HG03175 (cell line): ENCODE measurements at regions not wholly inside any gene's neighbourhood (a gene's known extent, or its start where the extent isn't known, plus 50 kb on each side); places are given as distances from the start of the nearest gene placed in this dataset.
"Not testable (repeated sequence)": the region's sequence is repeated elsewhere in the genome, so short reads cannot be mapped to it uniquely, and the experiment has no call there.

ENCODE experiments used
- ATAC-seq: cut with Tn5 transposase; IDR thresholded peaks from one replicate; pipeline ENCODE4 v1.9.1; 2021; ENCODE audit warnings: mild to moderate bottlenecking, moderate library complexity; ENCODE audit not compliant: unreplicated experiment

DNA sequence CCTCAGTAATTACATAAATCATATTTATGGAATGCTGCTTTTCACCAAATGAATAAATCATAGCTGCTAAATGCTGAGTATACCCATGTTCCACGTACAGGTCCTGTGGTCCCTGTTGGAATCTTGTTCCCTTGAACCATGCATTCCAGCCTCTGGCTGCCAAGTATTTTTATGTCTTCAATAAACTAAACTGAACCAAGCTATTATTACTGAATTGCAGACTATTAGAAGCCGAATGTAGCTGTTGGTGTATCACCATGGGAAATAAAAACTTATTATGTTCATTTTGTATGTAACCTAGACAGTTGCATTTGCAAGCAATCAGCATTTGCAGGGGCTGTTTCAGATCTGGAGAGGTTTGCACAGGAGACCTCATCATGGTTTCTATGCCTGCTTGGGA, 362.4 kb downstream of the ADCYAP1 start:
- no peak for ATAC-seq

DNA sequence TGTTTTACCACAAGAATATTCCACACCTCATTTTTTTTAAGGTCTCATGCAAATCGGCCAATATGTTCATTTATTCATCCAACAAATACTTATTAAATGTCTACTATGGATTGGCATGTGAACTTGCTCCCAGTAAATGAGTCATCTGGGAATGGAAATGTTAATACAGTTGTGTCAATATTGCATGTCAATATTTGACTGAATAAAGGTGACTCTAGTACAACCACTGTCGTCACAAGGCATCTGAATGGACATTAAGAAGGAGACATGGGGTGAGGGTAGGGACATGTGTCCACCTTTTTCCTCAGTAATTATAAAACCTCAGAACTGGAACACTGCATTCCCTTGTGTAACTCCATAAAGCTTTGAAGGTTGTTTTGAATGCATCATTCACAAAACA, 365.4 kb downstream of the ADCYAP1 start:
- no peak for ATAC-seq

DNA sequence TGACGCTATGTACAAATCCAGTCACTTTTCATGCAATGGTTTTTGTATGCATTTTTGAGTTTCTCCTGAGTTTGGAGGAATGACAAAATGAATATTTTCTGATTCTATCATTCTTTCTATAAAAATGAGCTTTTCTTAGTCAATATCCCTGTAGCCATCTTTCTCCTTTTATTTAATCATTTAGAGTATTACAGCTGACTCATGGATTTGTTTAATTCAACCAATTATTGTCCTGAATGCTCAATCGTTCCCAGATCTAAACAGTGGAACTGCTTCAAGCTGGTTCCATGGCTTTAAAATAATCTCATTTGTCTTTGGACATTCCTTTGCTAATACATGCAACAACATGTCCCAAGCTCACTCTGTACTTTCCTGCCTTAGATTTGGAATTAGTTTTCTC, 368.8 kb downstream of the ADCYAP1 start:
- no peak for ATAC-seq

GRCh38 chr18:1292167-1292566, 387.5 kb downstream of the ADCYAP1 start:
- no peak for ATAC-seq

- ATAC-seq: no peak
Observed at GRCh38 chr18:1294229-1294628, 389.6 kb downstream of the ADCYAP1 start.

DNA sequence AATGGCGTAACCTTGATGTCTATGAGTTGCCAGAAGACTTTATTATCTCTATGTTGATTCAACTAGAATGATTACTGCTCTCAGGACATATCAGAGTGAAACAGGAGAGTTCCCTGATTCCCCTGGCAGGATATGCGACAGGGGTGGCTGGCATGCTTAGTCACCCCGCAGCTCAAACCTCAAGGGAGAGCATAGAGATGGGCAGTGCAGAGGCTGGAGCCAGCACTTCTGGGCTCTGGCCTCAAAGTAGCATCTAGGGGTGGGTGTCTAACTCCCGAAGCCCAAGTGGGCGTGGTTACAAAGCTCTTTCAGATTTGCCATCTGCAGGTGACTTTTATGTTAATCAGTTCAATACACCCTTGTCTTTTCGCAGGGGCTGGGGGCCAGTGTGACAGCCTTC, 391.6 kb downstream of the ADCYAP1 start:
- ATAC-seq: no peak

- no peak for ATAC-seq
Observed at GRCh38 chr18:1302861-1303260, 398.2 kb downstream of the ADCYAP1 start.

DNA sequence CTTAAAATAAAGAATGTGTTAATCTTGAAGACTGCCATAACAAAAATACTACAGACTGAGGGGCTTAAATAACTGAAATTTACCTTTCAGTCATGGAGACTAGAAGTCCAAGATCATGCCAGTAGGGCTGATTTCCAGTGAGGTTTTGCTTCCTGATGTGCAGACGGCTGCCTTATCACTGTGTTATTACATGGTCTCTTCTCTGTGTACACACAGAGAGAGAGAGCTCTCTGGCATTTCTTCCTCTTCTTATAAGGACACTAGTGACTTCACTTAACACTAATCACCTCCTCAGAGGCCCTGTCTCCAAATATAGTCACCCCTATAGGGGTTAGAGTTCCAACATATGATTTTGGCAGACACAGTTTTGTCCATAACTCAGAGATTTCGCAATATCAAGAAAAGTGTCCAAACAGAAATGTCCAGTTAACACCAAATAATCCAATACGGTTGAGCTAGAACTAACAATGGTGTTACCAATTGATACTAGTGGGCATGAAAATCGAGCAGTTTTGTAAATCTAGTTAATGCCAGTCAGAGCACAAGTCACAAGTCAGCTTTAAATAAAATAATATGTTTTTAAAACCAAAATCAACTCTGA, 399.8 kb downstream of the ADCYAP1 start:
- no peak for ATAC-seq

DNA sequence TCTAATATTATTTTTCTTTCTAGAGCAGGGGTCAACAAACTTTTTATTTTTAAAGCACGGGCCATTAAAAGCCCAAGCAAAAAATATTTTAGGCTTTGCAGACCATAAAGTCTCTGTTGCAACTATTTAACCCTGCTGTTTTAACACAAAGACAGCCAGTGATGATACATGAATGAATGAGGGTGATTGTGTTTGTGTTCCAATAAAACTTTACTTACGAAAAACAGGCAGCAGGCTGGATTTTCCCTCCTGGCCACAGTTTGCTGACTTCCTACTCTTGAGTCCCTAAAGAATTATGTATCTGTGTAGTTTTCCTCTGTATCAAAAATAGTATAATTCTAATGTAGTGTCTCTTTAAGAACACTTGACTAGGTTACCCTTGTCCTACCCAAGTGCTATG, 402.0 kb downstream of the ADCYAP1 start:
- ATAC-seq: no peak

- no peak for ATAC-seq
Observed at GRCh38 chr18:1308686-1309085, 404.0 kb downstream of the ADCYAP1 start.

DNA sequence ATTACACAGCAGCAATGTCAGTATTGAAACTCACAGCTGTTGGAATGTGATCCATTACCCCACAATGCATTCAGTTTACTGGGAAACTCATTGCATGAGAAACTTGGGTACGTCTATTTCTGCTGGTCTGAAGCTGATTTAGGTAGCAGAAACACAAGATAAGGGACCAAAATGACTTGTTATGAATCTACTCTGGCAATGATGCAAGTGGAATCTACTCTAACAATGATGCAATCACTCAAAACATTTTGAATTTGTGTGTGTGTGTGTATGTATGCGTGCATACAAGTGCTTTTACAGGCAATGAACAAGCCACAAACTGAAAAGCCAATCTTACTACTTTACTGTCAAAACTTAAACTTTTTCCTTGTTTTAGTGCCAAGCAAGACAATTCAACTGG, 406.7 kb downstream of the ADCYAP1 start:
- no peak for ATAC-seq

GRCh38 chr18:1335345-1335744, 430.7 kb downstream of the ADCYAP1 start:
- ATAC-seq: not testable (repeated sequence)

DNA sequence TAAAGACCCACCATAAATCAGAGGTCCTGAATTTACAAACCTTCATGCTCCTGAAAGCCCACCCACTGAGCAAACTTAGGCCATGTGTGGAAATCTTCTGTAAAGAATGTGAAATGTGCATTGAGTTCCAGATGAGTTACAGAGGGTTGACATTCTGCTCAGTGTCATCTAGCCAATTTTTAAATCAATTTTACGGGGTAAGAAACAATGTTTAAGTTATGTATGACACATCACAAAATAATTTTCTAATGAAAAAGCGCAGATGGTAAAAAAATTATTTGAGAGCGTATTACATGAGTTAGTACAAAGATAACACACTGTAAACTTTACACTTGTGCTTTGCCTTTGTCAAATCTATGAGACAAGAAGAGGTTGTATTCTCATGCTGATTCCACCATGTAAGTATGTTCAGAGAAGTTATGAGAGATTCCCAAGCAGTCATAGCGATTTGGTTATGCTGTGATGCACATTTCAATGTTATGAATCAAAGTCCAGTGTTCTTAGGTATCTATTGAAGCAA, 446.3 kb downstream of the ADCYAP1 start:
- ATAC-seq: no peak

DNA sequence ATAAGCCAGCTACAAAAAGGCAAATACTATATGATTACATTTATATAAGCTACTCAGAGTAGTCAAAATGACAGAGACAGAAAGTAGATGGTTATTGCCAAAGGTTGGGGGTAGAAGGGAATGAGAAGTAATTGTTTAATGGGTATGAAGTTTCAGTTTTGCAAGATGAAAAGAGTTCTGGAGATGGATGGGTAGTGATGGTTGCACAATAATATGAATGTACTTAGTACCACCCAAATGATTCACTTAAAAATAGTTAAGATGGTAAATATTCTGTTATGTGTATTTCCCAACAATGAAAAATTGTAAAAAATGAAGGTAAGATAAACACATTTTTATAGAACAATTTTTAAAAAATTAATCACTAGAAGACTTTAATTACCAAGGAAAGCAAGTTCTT, 448.4 kb downstream of the ADCYAP1 start:
- ATAC-seq: no peak

GRCh38 chr18:1357724-1358123, 453.1 kb downstream of the ADCYAP1 start:
- no peak for ATAC-seq

GRCh38 chr18:1361936-1362335, 457.3 kb downstream of the ADCYAP1 start:
- ATAC-seq: no peak

GRCh38 chr18:1370552-1370951, 465.9 kb downstream of the ADCYAP1 start:
- no peak for ATAC-seq

- no peak for ATAC-seq
Observed at GRCh38 chr18:1371724-1372123, 467.1 kb downstream of the ADCYAP1 start.

GRCh38 chr18:1383465-1383864, 478.8 kb downstream of the ADCYAP1 start:
- no peak for ATAC-seq

DNA sequence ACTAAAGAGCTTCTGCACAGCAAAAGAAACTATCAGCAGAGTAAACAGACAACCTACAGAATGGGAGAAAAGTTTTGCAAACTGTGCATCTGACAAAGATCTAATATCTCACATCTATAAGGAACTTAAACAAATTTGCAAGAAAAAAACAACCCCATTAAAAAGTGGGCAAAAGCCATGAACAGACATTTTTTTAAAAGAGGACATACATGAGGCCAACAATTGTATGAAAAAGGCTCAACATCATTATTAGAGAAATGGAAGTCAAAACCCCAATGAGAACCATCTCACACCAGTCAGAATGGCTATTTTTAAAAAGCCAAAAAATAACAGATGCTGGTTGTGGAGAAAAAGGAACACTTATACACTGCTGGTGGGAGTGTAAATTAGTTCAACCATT, 483.8 kb downstream of the ADCYAP1 start:
- ATAC-seq: not testable (repeated sequence)

GRCh38 chr18:1392046-1392445, 487.4 kb downstream of the ADCYAP1 start:
- ATAC-seq: no peak

DNA sequence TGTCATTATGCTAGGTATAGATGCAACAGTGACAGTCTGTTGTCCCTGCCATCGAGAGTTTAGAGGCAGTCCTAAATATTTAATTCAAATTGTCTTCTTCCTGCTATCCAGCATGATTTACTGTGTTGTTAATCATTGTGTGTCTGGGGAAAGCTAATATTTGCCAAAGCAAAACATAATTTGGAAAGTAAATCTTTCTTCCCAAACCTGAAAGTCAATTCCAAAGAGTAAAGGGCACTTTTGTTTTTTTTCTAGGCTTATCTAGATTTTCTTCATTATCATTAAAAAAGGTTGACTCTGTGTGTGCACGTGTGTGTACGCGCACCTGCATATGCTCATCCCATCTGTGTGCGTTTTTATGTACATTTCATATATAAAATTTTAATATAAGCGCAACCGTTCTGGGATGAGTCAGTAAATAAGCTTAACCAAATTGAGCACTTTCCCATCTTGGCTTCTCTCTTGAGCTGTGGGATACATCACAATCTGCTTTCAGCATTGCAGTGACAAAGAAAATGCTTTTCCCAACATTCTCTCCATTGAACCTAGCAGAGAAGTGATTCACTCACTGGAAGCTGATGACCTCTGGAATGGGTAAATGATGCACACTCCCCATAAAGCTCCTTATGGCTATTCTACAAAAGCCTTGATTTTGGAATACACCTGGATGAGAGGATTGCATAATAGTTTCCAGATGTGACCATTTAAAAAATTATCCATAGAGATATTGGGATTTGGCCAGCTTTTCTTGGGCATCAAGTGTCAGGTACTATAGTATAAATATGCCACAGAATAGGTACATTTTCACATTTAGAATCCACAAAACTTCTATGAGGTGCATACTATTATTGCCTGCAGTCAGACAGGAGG, 488.4 kb downstream of the ADCYAP1 start:
- ATAC-seq: no peak
